NK-92 (cell line): ENCODE measurements at regions not wholly inside any gene's neighbourhood (a gene's known extent, or its start where the extent isn't known, plus 50 kb on each side); places are given as distances from the start of the nearest gene placed in this dataset.
"Not testable (repeated sequence)": the region's sequence is repeated elsewhere in the genome, so short reads cannot be mapped to it uniquely, and the experiment has no call there.

Experiments
- DNase-seq: peaks from one replicate; lab custom pipeline; 2025; ENCODE audit not compliant: unreplicated experiment; lab: John Stamatoyannopoulos, UW

GRCh38 chr12:11535127-11535526 is 114.3 kb upstream of the ETV6 start:
- DNase-seq, result no peak

DNA sequence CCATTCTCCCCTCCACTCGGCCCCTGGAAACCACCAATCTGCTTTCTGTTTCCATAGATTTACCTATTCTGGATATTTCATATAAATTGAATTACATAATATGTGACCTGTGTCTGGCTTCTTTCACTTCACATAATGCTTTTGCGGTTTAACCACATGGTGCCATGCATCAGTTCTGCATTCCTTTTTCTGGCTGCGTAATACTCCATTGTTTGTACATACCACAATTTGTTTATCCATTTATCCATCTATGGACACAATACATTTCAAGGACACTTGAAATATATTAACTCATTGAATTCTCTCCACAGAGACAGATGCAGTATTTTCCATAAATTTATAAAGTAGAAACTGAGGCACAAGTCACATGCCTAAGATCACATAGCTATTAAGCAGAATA is 110.3 kb upstream of the ETV6 start:
- no peak for DNase-seq

DNA sequence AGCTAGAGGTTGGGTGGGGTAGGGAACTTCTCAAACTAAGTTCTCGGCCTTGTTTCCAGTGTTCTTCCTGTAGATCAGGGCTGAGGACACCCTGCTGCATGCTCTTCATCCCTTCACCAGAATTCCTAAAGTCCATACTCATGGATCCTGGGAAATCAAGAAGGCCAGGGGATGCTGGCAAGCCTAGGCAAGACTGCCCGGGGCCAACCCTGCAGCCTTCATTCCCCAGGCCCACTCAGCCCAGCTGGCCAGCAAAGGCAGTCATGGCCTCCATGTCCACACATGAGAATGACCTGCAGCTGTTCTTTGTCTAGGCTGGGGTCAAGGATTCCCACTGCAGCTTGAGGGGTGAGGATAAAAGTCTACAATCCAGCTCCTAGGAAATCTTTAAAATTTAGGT is 109.3 kb upstream of the ETV6 start:
- DNase-seq, result no peak

DNA sequence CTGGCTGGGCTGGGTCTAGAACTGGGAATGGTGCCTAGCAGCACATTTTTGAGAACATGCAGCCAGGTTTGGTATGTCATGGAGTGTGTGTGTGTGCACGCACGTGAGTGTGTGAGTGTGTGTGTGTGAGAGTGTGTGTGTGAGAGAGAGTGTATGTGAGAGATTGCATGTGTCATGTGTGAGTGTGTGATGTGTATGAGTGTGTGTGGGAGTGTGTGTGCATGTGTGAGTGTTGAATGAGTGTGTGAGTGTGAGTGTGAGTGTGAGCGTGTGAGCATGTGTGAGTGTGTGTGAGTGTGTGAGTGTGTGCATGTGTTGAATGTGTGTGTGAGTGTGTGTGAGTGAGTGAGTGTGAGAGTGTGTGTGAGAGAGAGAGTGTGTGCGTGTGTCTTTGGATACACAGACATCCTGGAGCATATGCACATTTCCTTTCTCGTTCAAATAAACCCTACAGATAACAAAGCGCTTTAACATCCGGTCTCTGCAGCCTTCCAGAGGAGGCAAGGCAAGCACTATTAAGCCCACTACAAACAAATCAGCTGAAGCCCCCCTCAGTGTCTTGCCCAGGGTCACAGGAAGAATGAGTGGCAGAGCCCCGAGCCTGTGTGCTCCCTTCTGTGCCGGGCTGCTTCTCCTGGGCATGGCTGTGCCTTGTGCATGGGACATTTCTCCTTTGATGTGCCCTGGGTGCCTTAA is 108.7 kb upstream of the ETV6 start:
- DNase-seq, result no peak

GRCh38 chr12:11542599-11542998 is 106.9 kb upstream of the ETV6 start:
- DNase-seq, result no peak

DNA sequence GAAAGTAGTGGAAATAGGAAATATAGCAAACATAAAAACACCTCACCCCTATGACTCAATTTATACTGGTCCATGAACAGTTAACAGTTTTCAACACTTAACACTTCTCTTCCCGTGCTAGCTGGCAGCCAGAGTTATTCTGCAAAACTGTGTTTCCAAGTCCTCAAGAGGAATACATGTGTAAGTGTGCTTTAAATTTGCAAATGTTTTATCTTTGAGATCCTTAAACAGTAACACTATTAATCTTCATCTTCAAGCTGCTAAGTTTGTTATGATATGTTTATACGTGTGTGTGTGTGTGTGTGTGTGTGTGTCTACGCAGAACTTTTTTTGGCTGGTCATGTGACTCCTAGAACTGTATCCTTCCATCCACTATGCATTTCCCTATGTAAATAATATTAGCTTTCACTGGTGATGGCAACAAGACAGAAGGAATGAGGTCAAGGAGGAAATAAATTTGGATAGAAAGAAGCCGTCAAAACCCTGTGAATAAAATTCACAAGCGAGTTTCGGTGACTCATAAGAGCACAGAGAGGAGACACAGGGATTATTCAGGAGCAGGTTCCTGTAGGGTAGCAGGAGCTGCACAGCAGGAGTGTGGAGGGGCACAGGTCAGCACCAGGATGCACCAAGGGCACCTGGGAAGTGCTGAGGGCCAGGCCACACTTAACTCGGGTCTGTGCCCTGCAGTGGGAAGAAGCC is 105.9 kb upstream of the ETV6 start:
- DNase-seq, result no peak

GRCh38 chr12:11545484-11546330 is 103.8 kb upstream of the ETV6 start:
- DNase-seq, result no peak

- not testable (repeated sequence) for DNase-seq
Measured at GRCh38 chr12:11546582-11547270, 102.7 kb upstream of the ETV6 start.

- not testable (repeated sequence) for DNase-seq
Measured at GRCh38 chr12:11547271-11547646, 102.2 kb upstream of the ETV6 start.

DNA sequence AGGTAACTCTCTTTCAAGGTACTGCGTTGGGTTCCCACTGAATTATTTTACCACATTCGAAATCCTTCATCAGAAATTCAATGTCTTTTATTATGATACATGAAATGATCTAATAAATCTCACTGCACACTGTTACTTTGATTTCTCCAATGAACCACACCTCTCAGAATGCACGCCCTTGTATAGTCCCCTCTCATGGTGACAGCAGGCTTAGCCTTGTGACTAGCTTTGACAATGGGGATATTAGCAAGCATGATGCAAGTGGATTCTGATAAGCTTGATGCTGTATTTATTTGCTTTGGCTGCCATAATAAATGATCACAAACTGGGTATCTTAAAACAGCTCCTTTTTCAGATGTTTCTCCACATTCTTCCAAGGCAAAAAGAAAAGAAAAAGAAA is 100.4 kb upstream of the ETV6 start:
- no peak for DNase-seq

DNA sequence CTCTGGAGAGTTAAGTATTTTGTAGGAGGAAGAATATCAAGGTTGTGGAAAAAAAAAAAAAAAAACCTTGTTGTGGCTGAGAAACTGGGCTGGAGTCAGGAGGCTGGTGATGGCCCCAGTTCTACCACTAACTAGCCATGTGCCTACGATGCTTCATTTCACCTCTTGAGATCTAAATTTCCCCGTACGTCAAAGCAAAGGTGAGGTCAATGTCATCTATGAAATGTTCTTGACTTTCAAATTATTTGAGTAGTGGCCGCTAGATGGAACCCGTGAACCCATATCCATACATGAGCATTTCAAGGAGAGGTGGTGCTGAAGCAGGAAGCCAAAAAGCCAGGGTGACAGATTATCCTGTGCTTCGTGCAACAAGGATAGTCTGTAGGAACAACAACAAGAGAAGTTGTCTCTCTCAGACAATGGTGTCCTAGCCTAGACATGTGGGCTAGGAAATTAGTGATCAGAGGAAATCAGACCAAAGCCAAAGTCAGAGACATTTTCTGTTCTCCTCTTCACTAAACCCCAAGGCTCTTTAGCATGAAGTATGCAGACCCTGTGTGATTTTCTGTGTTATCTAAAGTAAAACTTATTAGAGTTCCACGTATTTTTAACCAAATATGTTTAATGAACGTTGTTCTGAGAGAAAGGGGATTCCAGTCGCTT is 95.5 kb upstream of the ETV6 start:
- DNase-seq, result no peak

DNA sequence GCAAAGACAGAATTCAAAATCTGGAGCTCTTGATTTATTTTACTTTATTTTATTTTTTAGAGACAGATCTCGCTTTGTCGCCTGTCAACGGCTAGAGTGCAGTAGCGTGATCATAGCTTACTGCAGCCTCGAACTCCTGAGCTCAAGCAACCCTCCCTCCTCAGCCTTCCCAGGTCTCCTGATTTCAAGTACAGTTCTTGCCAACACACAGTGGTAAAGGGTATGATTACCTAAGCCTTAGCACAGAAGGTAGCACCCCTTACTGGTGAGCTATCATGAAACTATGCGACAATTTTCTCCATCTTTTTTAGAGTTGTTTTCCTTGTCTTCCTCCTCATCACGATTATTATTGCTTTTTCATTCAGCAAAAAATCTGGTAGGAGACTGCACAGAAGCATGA is 94.3 kb upstream of the ETV6 start:
- no peak for DNase-seq

GRCh38 chr12:11555743-11556625 is 93.5 kb upstream of the ETV6 start:
- DNase-seq, result no peak

DNA sequence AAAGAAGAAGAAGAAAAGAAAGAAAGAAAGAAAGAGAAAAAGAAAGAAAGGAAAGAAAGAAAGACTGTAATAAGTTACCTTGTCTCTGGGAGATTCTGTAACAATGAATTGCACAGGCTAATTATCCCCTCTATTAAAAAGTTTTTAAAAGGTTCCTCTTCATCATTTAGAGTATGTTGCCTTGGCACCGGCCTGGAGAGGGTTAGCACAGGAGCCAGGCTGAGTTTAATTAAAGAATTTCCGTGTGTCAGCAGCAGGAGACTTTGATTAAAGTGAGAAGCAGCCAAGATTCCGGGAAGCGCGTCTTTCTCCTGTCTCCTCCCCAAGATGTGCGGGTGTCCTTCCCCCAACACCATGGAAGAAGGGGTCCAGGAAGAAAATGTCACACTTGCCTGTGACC is 92.8 kb upstream of the ETV6 start:
- DNase-seq, result no peak

- no peak for DNase-seq
Measured at GRCh38 chr12:11559626-11560340, 89.7 kb upstream of the ETV6 start.

DNA sequence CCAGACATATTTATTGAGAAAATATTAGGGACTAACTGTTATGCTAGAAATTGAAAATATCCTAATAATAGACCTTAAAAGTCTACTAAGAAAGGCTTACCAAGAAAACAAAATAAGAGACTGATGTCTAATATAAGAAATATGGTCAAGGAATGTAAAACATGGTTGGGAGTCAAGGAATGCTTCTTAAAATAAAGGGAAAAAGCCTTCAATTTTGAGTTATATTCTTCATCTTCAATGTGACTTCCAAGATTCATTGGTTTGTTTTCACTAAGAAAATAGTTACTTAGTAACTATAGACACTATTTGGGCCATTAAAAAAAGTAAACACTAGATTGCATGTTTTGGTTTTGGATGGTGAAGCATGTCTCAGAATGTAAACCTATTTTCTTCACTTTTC is 88.1 kb upstream of the ETV6 start:
- no peak for DNase-seq

DNA sequence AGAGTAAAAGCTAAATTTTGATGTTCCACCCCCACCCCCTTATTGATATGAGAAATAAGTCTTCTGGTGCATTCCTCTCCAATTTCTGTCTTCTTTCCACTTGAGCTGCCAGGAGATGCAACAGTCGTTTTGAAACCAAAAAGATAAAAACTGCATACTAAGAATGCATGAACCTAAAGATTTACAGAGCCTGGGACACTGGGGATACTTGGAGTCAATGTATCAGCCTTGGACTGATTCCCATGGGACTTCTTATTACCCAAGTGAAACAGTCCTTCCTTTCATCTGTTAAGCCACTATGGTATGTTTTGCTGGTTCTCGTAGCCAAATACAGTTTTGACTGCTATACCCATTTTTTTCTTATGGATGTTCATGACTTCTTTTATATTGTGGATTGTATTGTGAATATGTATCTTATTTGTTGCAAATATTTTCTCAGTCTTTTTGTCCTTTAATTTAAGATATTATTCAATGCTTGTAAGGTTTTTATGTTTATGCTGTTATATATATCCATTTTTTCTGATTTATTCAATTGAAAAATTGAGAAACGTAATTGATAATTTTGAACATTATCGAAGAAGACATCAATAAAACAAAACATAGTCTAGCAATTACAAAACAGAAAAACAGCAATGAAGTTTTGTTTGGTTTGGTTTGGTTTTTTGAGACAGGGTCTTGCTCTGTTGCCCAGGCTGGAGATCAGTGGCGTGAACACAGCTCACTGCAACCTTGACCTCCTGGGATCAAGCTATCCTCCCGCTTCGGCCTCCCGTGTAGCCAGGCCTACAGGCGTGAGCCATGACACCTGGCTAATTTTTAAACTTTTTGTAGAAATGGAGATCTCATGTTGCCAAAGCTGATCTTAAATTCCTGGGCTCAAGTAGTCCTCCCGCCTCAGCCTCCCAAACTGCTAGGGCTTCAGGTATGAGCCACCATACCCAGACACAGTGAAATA is 85.4 kb upstream of the ETV6 start:
- no peak for DNase-seq

GRCh38 chr12:11564984-11565651 is 84.4 kb upstream of the ETV6 start:
- DNase-seq, result no peak
